ENCODE measurements at regions not wholly inside any gene's neighbourhood (a gene's known extent, or its start where the extent isn't known, plus 50 kb on each side); places are given as distances from the start of the nearest gene placed in this dataset.

GRCh38 chr3:177282119-177282655, 84.9 kb upstream of the TBL1XR1 start:
- H3K4me1 ChIP-seq (ENCODE audit: control insufficient read depth, low read depth, low read length) = peaks cover 23% of the 10 kb centered on the region
- no peak overlapping the region for H3K4me2 ChIP-seq (ENCODE audit: low read length)
- WGBS (ENCODE audit: extremely low coverage, insufficient coverage, low lambda C conversion rate) = no CpG with 5 or more reads among the region's 1 CpG
- peak overlapping the region; percentile 78 for H3K27ac ChIP-seq (ENCODE audit: low read depth, low read length)
- H3K79me1 ChIP-seq (ENCODE audit: low read length) = no peaks in the 10 kb centered on the region
- no peak for DNase-seq
- H3K9ac ChIP-seq (ENCODE audit: low read length) = peak overlapping the region; percentile 23
- no peak overlapping the region for H2AK5ac ChIP-seq (ENCODE audit: low read length)
- H3K27me3 ChIP-seq (ENCODE audit: insufficient read depth, low read length, poor library complexity) = no peaks in the 10 kb centered on the region
- H4K8ac ChIP-seq (ENCODE audit: low read depth, low read length) = no peak overlapping the region
- H3K4ac ChIP-seq (ENCODE audit: low read depth, low read length) = peak overlapping the region; percentile 90
- H3K23ac ChIP-seq (ENCODE audit: low read length) = no peak overlapping the region
- peak overlapping the region; percentile 76 for H2BK120ac ChIP-seq (ENCODE audit: low read depth, low read length)
- peak overlapping the region; percentile 92 for H2BK15ac ChIP-seq (replicated peaks; ENCODE audit: low read depth)
- H3K4me3 ChIP-seq (ENCODE audit: low read length) = no peak overlapping the region
- no peaks in the 10 kb centered on the region for H3K36me3 ChIP-seq (ENCODE audit: control insufficient read depth, insufficient read depth, low read length)
- no peak overlapping the region for H4K5ac ChIP-seq (ENCODE audit: low read length)
- peak overlapping the region; percentile 80 for H3K56ac ChIP-seq (ENCODE audit: low read length)
- H3K79me2 ChIP-seq (ENCODE audit: control insufficient read depth, insufficient read depth, low read length) = no peaks in the 10 kb centered on the region
- H2BK5ac ChIP-seq (ENCODE audit: low read length) = peak overlapping the region; percentile 97
- H3K18ac ChIP-seq (ENCODE audit: low read length) = peak overlapping the region; percentile 90

GRCh38 chr3:177283983-177284382, 86.7 kb upstream of the TBL1XR1 start:
- no peak for DNase-seq
- Histone ChIP-seq H3K4me1 (ENCODE audit: control insufficient read depth, low read depth, low read length) (peaks cover 24% of the 10 kb centered on the region), H3K79me2 (ENCODE audit: control insufficient read depth, insufficient read depth, low read length) (no peaks in the 10 kb centered on the region), H2BK15ac (replicated peaks; ENCODE audit: low read depth) (no peak overlapping the region), H4K5ac (ENCODE audit: low read length) (no peak overlapping the region), H3K36me3 (ENCODE audit: control insufficient read depth, insufficient read depth, low read length) (no peaks in the 10 kb centered on the region), H3K27ac (ENCODE audit: low read depth, low read length) (peak overlapping the region; percentile 22), H3K4me3 (ENCODE audit: low read length) (no peak overlapping the region), H4K8ac (ENCODE audit: low read depth, low read length) (no peak overlapping the region), H3K79me1 (ENCODE audit: low read length) (no peaks in the 10 kb centered on the region), H3K56ac (ENCODE audit: low read length) (peak overlapping the region; percentile 69), H2BK120ac (ENCODE audit: low read depth, low read length) (peak overlapping the region; percentile 85), H3K4ac (ENCODE audit: low read depth, low read length) (no peak overlapping the region), H2BK5ac (ENCODE audit: low read length) (peak overlapping the region; percentile 24), H3K23ac (ENCODE audit: low read length) (no peak overlapping the region), H3K27me3 (ENCODE audit: insufficient read depth, low read length, poor library complexity) (no peaks in the 10 kb centered on the region), H3K9ac (ENCODE audit: low read length) (no peak overlapping the region), H3K18ac (ENCODE audit: low read length) (peak overlapping the region; percentile 56), H3K4me2 (ENCODE audit: low read length) (no peak overlapping the region), H2AK5ac (ENCODE audit: low read length) (no peak overlapping the region)
- WGBS (ENCODE audit: extremely low coverage, insufficient coverage, low lambda C conversion rate) = no CpG with 5 or more reads among the region's 2 CpGs

DNA sequence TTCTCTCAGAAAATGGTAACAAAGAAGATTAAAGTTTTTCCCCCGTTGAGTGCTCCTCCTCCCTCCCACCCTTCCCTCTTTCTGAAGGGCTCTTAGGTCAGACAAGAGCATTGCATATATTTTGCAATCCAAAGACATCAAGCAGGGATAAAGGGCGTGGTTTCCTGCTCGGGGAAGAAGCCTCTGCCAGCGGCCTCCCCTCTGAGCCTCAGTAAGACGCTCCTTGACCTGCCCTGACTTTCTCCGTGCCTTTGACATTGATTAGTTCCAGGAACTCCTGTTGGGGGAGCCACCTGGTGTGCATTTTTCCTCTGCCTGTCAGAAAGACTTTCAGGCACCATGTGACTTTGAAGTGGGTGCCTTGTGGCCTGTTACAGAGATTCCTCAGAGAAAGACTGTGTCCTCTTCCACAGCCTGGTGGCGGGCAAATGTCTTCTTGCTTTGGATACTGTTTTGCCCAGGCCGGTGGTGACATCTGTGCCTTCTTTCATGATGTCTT, 87.2 kb upstream of the TBL1XR1 start:
- Histone ChIP-seq H2BK120ac (ENCODE audit: low read depth, low read length) (peak overlapping the region; percentile 85), H3K4me1 (ENCODE audit: control insufficient read depth, low read depth, low read length) (peaks cover 21% of the 10 kb centered on the region), H3K9ac (ENCODE audit: low read length) (no peak overlapping the region), H3K23ac (ENCODE audit: low read length) (no peak overlapping the region), H3K79me1 (ENCODE audit: low read length) (no peaks in the 10 kb centered on the region), H3K27me3 (ENCODE audit: insufficient read depth, low read length, poor library complexity) (no peaks in the 10 kb centered on the region), H3K18ac (ENCODE audit: low read length) (peak overlapping the region; percentile 56), H3K4me3 (ENCODE audit: low read length) (no peak overlapping the region), H3K4ac (ENCODE audit: low read depth, low read length) (no peak overlapping the region), H3K56ac (ENCODE audit: low read length) (peak overlapping the region; percentile 69), H3K27ac (ENCODE audit: low read depth, low read length) (peak overlapping the region; percentile 39), H3K79me2 (ENCODE audit: control insufficient read depth, insufficient read depth, low read length) (no peaks in the 10 kb centered on the region), H3K36me3 (ENCODE audit: control insufficient read depth, insufficient read depth, low read length) (no peaks in the 10 kb centered on the region), H2AK5ac (ENCODE audit: low read length) (no peak overlapping the region), H2BK15ac (replicated peaks; ENCODE audit: low read depth) (no peak overlapping the region), H2BK5ac (ENCODE audit: low read length) (no peak overlapping the region), H4K8ac (ENCODE audit: low read depth, low read length) (no peak overlapping the region), H3K4me2 (ENCODE audit: low read length) (no peak overlapping the region), H4K5ac (ENCODE audit: low read length) (no peak overlapping the region)
- DNase-seq = peak; percentile 97
- no CpG with 5 or more reads among the region's 8 CpGs for WGBS (ENCODE audit: extremely low coverage, insufficient coverage, low lambda C conversion rate)

GRCh38 chr3:177286034-177286433, 88.8 kb upstream of the TBL1XR1 start:
- Histone ChIP-seq H3K18ac (ENCODE audit: low read length) (peak overlapping the region; percentile 68), H2BK120ac (ENCODE audit: low read depth, low read length) (no peak overlapping the region), H3K79me2 (ENCODE audit: control insufficient read depth, insufficient read depth, low read length) (no peaks in the 10 kb centered on the region), H3K4me1 (ENCODE audit: control insufficient read depth, low read depth, low read length) (peaks cover 18% of the 10 kb centered on the region), H2BK15ac (replicated peaks; ENCODE audit: low read depth) (peak overlapping the region; percentile 89), H3K4ac (ENCODE audit: low read depth, low read length) (no peak overlapping the region), H3K4me3 (ENCODE audit: low read length) (no peak overlapping the region), H3K4me2 (ENCODE audit: low read length) (no peak overlapping the region), H3K23ac (ENCODE audit: low read length) (no peak overlapping the region), H3K27ac (ENCODE audit: low read depth, low read length) (no peak overlapping the region), H4K8ac (ENCODE audit: low read depth, low read length) (no peak overlapping the region), H2AK5ac (ENCODE audit: low read length) (peak overlapping the region; percentile 71), H3K27me3 (ENCODE audit: insufficient read depth, low read length, poor library complexity) (no peaks in the 10 kb centered on the region), H3K56ac (ENCODE audit: low read length) (peak overlapping the region; percentile 60), H3K36me3 (ENCODE audit: control insufficient read depth, insufficient read depth, low read length) (no peaks in the 10 kb centered on the region), H4K5ac (ENCODE audit: low read length) (no peak overlapping the region), H3K79me1 (ENCODE audit: low read length) (no peaks in the 10 kb centered on the region), H3K9ac (ENCODE audit: low read length) (no peak overlapping the region), H2BK5ac (ENCODE audit: low read length) (no peak overlapping the region)
- no CpG with 5 or more reads among the region's 2 CpGs for WGBS (ENCODE audit: extremely low coverage, insufficient coverage, low lambda C conversion rate)
- peak; percentile 85 for DNase-seq

- Histone ChIP-seq H3K27ac (ENCODE audit: low read depth, low read length) (no peak overlapping the region), H3K4me3 (ENCODE audit: low read length) (no peak overlapping the region), H3K4me2 (ENCODE audit: low read length) (no peak overlapping the region), H3K4ac (ENCODE audit: low read depth, low read length) (no peak overlapping the region), H3K4me1 (ENCODE audit: control insufficient read depth, low read depth, low read length) (peaks cover 12% of the 10 kb centered on the region), H3K56ac (ENCODE audit: low read length) (peak overlapping the region; percentile 68), H3K79me1 (ENCODE audit: low read length) (no peaks in the 10 kb centered on the region), H2BK120ac (ENCODE audit: low read depth, low read length) (no peak overlapping the region), H2BK5ac (ENCODE audit: low read length) (peak overlapping the region; percentile 61), H3K23ac (ENCODE audit: low read length) (no peak overlapping the region), H4K5ac (ENCODE audit: low read length) (no peak overlapping the region), H3K27me3 (ENCODE audit: insufficient read depth, low read length, poor library complexity) (no peaks in the 10 kb centered on the region), H4K8ac (ENCODE audit: low read depth, low read length) (no peak overlapping the region), H3K79me2 (ENCODE audit: control insufficient read depth, insufficient read depth, low read length) (no peaks in the 10 kb centered on the region), H3K36me3 (ENCODE audit: control insufficient read depth, insufficient read depth, low read length) (no peaks in the 10 kb centered on the region), H2AK5ac (ENCODE audit: low read length) (peak overlapping the region; percentile 88), H3K9ac (ENCODE audit: low read length) (no peak overlapping the region), H2BK15ac (replicated peaks; ENCODE audit: low read depth) (no peak overlapping the region), H3K18ac (ENCODE audit: low read length) (no peak overlapping the region)
- no peak for DNase-seq
- WGBS (ENCODE audit: extremely low coverage, insufficient coverage, low lambda C conversion rate) = no CpG with 5 or more reads among the region's 4 CpGs
Measured at GRCh38 chr3:177287231-177287630, 89.9 kb upstream of the TBL1XR1 start.

DNA sequence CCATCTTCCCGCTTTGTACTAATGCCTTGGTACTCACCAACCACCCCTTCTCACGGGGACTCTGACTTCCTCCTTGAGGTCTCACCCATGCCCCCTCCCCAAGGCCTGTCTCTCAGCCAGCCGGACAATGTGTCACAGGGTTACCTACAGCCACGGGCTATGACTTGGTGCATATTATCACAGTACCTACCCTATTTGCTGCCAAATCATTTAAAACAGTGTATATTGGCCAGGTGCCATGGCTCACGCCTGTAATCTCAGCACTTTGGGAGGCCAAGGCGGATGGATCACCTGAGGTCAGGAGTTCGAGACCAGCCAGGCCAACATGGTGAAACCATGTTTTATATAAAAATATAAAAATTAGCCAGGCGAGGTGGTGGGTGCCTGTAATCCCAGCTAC, 93.4 kb upstream of the TBL1XR1 start:
- no peak for DNase-seq
- Histone ChIP-seq H3K18ac (ENCODE audit: low read length) (no peak overlapping the region), H3K27me3 (ENCODE audit: insufficient read depth, low read length, poor library complexity) (no peaks in the 10 kb centered on the region), H2BK5ac (ENCODE audit: low read length) (no peak overlapping the region), H3K56ac (ENCODE audit: low read length) (no peak overlapping the region), H3K23ac (ENCODE audit: low read length) (no peak overlapping the region), H3K36me3 (ENCODE audit: control insufficient read depth, insufficient read depth, low read length) (no peaks in the 10 kb centered on the region), H4K8ac (ENCODE audit: low read depth, low read length) (no peak overlapping the region), H3K9ac (ENCODE audit: low read length) (no peak overlapping the region), H3K79me2 (ENCODE audit: control insufficient read depth, insufficient read depth, low read length) (no peaks in the 10 kb centered on the region), H2AK5ac (ENCODE audit: low read length) (no peak overlapping the region), H3K27ac (ENCODE audit: low read depth, low read length) (no peak overlapping the region), H4K5ac (ENCODE audit: low read length) (no peak overlapping the region), H3K4me2 (ENCODE audit: low read length) (no peak overlapping the region), H3K79me1 (ENCODE audit: low read length) (no peaks in the 10 kb centered on the region), H2BK120ac (ENCODE audit: low read depth, low read length) (no peak overlapping the region), H3K4me1 (ENCODE audit: control insufficient read depth, low read depth, low read length) (peaks cover 4% of the 10 kb centered on the region), H2BK15ac (replicated peaks; ENCODE audit: low read depth) (no peak overlapping the region), H3K4me3 (ENCODE audit: low read length) (no peak overlapping the region), H3K4ac (ENCODE audit: low read depth, low read length) (peak overlapping the region; percentile 2)
- WGBS (ENCODE audit: extremely low coverage, insufficient coverage, low lambda C conversion rate) = no CpG with 5 or more reads among the region's 8 CpGs

Data from mesendoderm (in vitro differentiated cells).